Loucy (cell line): ENCODE measurements at regions not wholly inside any gene's neighbourhood (a gene's known extent, or its start where the extent isn't known, plus 50 kb on each side); places are given as distances from the start of the nearest gene placed in this dataset.

Experiments used
- H2AFZ ChIP-seq: fragments of 200-600 bp; sonication (generic); 2 replicates; pipeline ENCODE4 v1.6.0; 2016; ENCODE audit warnings: antibody characterized with exemption, mild to moderate bottlenecking, low read length, moderate library complexity
- H3F3A ChIP-seq: fragments of 200-600 bp; 2 replicates; pipeline ENCODE4 v1.6.0; 2016; ENCODE audit warnings: antibody characterized with exemption, low read depth, mild to moderate bottlenecking
- H3K27me3 ChIP-seq: fragments of 200-600 bp; sonication (generic); 2 replicates; pipeline ENCODE4 v1.6.1; 2014; ENCODE audit warnings: low read length, mild to moderate bottlenecking; ENCODE audit not compliant: insufficient read depth, poor library complexity, severe bottlenecking
- H3K36me3 ChIP-seq: fragments of 200-600 bp; sonication (generic); 2 replicates; pipeline ENCODE4 v1.6.1; 2016; ENCODE audit warnings: low read length; ENCODE audit not compliant: insufficient read depth
- H3K4me1 ChIP-seq: fragments of 200-600 bp; sonication (generic); 2 replicates; pipeline ENCODE4 v1.5.1; 2014; ENCODE audit warnings: low read length, mild to moderate bottlenecking; ENCODE audit not compliant: insufficient read depth, poor library complexity, severe bottlenecking
- H3K4me2 ChIP-seq: fragments of 200-600 bp; sonication (generic); 2 replicates; pipeline ENCODE4 v1.6.0; 2014; ENCODE audit warnings: antibody characterized with exemption, low read length, low read depth, mild to moderate bottlenecking; ENCODE audit not compliant: poor library complexity, severe bottlenecking
- H3K4me3 ChIP-seq: fragments of 200-600 bp; sonication (generic); 2 replicates; pipeline ENCODE4 v1.5.1; 2014; ENCODE audit warnings: low read length, mild to moderate bottlenecking, mixed read lengths; ENCODE audit not compliant: poor library complexity, severe bottlenecking
- H3K79me2 ChIP-seq: fragments of 200-600 bp; sonication (generic); 2 replicates; pipeline ENCODE4 v1.6.1; 2014; ENCODE audit warnings: low read length; ENCODE audit not compliant: insufficient read depth
- H3K9ac ChIP-seq: fragments of 200-600 bp; sonication (generic); 2 replicates; pipeline ENCODE4 v1.6.0; 2014; ENCODE audit warnings: mild to moderate bottlenecking, low read depth, low read length, moderate library complexity; ENCODE audit not compliant: poor library complexity, severe bottlenecking
- H3K9me2 ChIP-seq: fragments of 200-600 bp; sonication (generic); replicated peaks from 2 replicates; pipeline ENCODE4 v1.6.1; 2016; ENCODE audit warnings: low read depth, low read length, mixed read lengths
- H3K9me3 ChIP-seq: fragments of 200-600 bp; sonication (generic); 2 replicates; pipeline ENCODE4 v1.6.1; 2014; ENCODE audit warnings: mild to moderate bottlenecking, antibody characterized with exemption, low read length, low read depth; ENCODE audit not compliant: insufficient read depth
- H4K20me1 ChIP-seq: fragments of 200-600 bp; sonication (generic); 2 replicates; pipeline ENCODE4 v1.6.0; 2014; ENCODE audit warnings: antibody characterized with exemption, low read length, mild to moderate bottlenecking; ENCODE audit not compliant: insufficient read depth, poor library complexity, severe bottlenecking
- CTCF ChIP-seq: fragments of 200-600 bp; sonication (generic); conservative IDR thresholded peaks from 2 replicates; pipeline ENCODE4 v1.5.1; 2014; ENCODE audit warnings: mild to moderate bottlenecking, antibody characterized with exemption, low read length
- EZH2phosphoT487 ChIP-seq: fragments of 200-600 bp; IDR thresholded peaks from 2 replicates; pipeline ENCODE4 v1.6.1; 2018; ENCODE audit warnings: antibody characterized with exemption, mild to moderate bottlenecking, moderate library complexity, borderline replicate concordance

DNA sequence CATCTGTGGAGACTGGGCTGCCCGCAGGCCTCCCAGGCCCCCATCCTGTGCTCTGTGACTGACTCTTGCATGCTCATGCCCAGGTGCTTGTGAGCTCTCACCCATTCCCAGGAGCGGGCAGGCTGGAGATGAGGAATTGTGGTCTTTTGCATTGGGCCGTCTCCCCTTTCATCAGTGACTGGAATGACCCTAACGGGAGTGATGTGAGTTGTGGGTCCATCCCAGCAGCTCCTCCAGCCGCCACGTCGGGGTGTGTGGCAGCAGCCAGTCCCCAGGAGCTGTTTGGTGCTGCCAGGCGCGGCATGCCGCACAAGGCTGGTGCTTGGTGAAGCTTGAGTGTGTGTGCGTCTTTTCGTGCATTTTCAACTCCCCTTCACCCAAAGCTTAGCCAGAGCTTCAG, 164.2 kb downstream of the ACTR3B start:
- Histone ChIP-seq H3F3A (no peaks in the 10 kb centered on the region), H3K79me2 (no peaks in the 10 kb centered on the region), H3K9ac (no peak overlapping the region), H3K4me3 (no peak overlapping the region), H3K36me3 (no peaks in the 10 kb centered on the region), H3K27me3 (no peaks in the 10 kb centered on the region), H3K9me2 (no peaks in the 10 kb centered on the region), H2AFZ (no peak overlapping the region), H4K20me1 (no peaks in the 10 kb centered on the region), H3K4me1 (no peaks in the 10 kb centered on the region), H3K9me3 (peaks cover 10% of the 10 kb centered on the region; the same call in 1 of the 2 replicates), H3K4me2 (no peak overlapping the region)
- no peak for TF ChIP-seq EZH2phosphoT487
- no peak for TF ChIP-seq CTCF

GRCh38 chr7:152924238-152924637, 164.7 kb downstream of the ACTR3B start:
- Histone ChIP-seq H4K20me1 (no peaks in the 10 kb centered on the region), H3K4me2 (no peak overlapping the region), H3K9ac (no peak overlapping the region), H3K79me2 (no peaks in the 10 kb centered on the region), H3K4me1 (no peaks in the 10 kb centered on the region), H3K36me3 (no peaks in the 10 kb centered on the region), H3K9me2 (no peaks in the 10 kb centered on the region), H2AFZ (no peak overlapping the region), H3K27me3 (no peaks in the 10 kb centered on the region), H3K4me3 (no peak overlapping the region), H3F3A (no peaks in the 10 kb centered on the region), H3K9me3 (peaks cover 10% of the 10 kb centered on the region; the same call in 1 of the 2 replicates)
- no peak for TF ChIP-seq CTCF
- TF ChIP-seq EZH2phosphoT487: no peak

GRCh38 chr7:152924826-152925411, 165.4 kb downstream of the ACTR3B start:
- H3K4me1 ChIP-seq: no peaks in the 10 kb centered on the region
- TF ChIP-seq EZH2phosphoT487 (no peak), CTCF (no peak)
- H3F3A ChIP-seq: no peaks in the 10 kb centered on the region
- no peaks in the 10 kb centered on the region for H3K36me3 ChIP-seq
- H3K4me3 ChIP-seq: no peak overlapping the region
- H4K20me1 ChIP-seq: no peaks in the 10 kb centered on the region
- H3K79me2 ChIP-seq: no peaks in the 10 kb centered on the region
- H3K9me2 ChIP-seq: no peaks in the 10 kb centered on the region
- peaks cover 10% of the 10 kb centered on the region; the same call in 1 of the 2 replicates for H3K9me3 ChIP-seq
- H3K9ac ChIP-seq: no peak overlapping the region
- H3K4me2 ChIP-seq: no peak overlapping the region
- no peak overlapping the region for H2AFZ ChIP-seq
- no peaks in the 10 kb centered on the region for H3K27me3 ChIP-seq
